HCT116 (cell line): ENCODE measurements at regions not wholly inside any gene's neighbourhood (a gene's known extent, or its start where the extent isn't known, plus 50 kb on each side); places are given as distances from the start of the nearest gene placed in this dataset.

Source experiments
- CBX3 ChIP-seq: IDR thresholded peaks from 2 replicates; pipeline ENCODE4 v1.6.1; 2012; ENCODE audit warnings: low read depth
- CEBPB ChIP-seq: IDR thresholded peaks from 2 replicates; pipeline ENCODE4 v1.6.1; 2012; ENCODE audit warnings: low read depth
- EGR1 ChIP-seq: IDR thresholded peaks from 2 replicates; pipeline ENCODE4 v1.6.1; 2012; ENCODE audit warnings: low read depth
- EZH2 ChIP-seq: fragments of 200-600 bp; sonication (generic); IDR thresholded peaks from 2 replicates; pipeline ENCODE4 v1.6.1; 2017; ENCODE audit warnings: antibody characterized with exemption, mixed run types
- POLR2A ChIP-seq: IDR thresholded peaks from 2 replicates; pipeline ENCODE4 v1.7.0; 2011; ENCODE audit warnings: borderline replicate concordance; ENCODE audit not compliant: insufficient read depth, insufficient read length; ENCODE audit errors: extremely low read depth
- POLR2AphosphoS5 ChIP-seq: IDR thresholded peaks from 2 replicates; pipeline ENCODE4 v1.6.1; 2011; ENCODE audit warnings: mild to moderate bottlenecking, low read depth, low read length, moderate library complexity
- TCF7L2 ChIP-seq: IDR thresholded peaks from 2 replicates; pipeline ENCODE4 v1.7.0; 2011; ENCODE audit warnings: borderline replicate concordance, inconsistent platforms; ENCODE audit not compliant: insufficient read depth, insufficient read length; ENCODE audit errors: extremely low read depth
- YY1 ChIP-seq: IDR thresholded peaks from 2 replicates; pipeline ENCODE4 v1.6.1; 2011; ENCODE audit warnings: low read length, low read depth, moderate library complexity, mild to moderate bottlenecking; ENCODE audit not compliant: insufficient replicate concordance; ENCODE audit errors: extremely low read depth
- TF ChIP-seq, protein P1 (sequence below), 3 experiments: fragments of 200-600 bp in 1 of 3; sonication (generic) in 1 of 3; IDR thresholded peaks in 2 of 3; conservative IDR thresholded peaks in 1 of 3; 2 replicates each; pipeline ENCODE4 v1.5.1; 2012 to 2017; ENCODE audit warnings: low read depth in 2 of 3, low read length in 2 of 3, antibody characterized with exemption in 1 of 3, borderline replicate concordance in 1 of 3, control low read depth in 1 of 3, mild to moderate bottlenecking in 1 of 3, mixed read lengths in 1 of 3, mixed run types in 1 of 3, moderate library complexity in 1 of 3; ENCODE audit not compliant: insufficient read depth in 1 of 3
- TF ChIP-seq, protein P2 (sequence below): IDR thresholded peaks from 2 replicates; pipeline ENCODE4 v1.6.1; 2012

DNA sequence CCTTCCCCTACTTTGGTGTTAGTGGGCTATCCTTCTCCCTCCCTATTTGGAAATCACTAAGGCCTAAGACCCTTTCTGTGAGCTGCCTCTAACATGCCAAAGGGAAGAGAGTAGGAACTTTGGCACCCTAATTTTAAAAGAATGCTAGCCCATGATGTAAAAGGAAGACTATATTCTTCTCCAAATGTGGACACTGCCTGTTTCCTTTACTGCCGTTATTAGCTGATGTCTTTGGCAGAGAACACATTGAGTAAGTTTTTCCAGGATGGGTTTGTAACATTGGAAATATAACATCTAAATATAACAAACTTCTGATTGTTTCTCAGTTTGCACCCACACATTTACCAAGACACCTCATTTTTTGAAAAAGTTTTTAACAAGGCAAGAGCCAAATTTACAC, 56.9 kb upstream of the TNKS2 start:
- TF ChIP-seq, protein P1, sequence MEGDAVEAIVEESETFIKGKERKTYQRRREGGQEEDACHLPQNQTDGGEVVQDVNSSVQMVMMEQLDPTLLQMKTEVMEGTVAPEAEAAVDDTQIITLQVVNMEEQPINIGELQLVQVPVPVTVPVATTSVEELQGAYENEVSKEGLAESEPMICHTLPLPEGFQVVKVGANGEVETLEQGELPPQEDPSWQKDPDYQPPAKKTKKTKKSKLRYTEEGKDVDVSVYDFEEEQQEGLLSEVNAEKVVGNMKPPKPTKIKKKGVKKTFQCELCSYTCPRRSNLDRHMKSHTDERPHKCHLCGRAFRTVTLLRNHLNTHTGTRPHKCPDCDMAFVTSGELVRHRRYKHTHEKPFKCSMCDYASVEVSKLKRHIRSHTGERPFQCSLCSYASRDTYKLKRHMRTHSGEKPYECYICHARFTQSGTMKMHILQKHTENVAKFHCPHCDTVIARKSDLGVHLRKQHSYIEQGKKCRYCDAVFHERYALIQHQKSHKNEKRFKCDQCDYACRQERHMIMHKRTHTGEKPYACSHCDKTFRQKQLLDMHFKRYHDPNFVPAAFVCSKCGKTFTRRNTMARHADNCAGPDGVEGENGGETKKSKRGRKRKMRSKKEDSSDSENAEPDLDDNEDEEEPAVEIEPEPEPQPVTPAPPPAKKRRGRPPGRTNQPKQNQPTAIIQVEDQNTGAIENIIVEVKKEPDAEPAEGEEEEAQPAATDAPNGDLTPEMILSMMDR (IDR thresholded peaks at IDR 0.05 in 2 of 3, conservative IDR thresholded peaks at IDR 0.05 in 1 of 3; ENCODE audit: borderline replicate concordance in 1 of 3, insufficient read depth in 1 of 3, low read depth in 2 of 3, low read length in 2 of 3) = no peak
- no peak for TF ChIP-seq CEBPB
- TF ChIP-seq CBX3 = no peak
- TF ChIP-seq POLR2A = no peak
- TF ChIP-seq EGR1 = no peak
- no peak for TF ChIP-seq POLR2AphosphoS5
- no peak for TF ChIP-seq YY1
- no peak for TF ChIP-seq EZH2
- TF ChIP-seq, protein P2, sequence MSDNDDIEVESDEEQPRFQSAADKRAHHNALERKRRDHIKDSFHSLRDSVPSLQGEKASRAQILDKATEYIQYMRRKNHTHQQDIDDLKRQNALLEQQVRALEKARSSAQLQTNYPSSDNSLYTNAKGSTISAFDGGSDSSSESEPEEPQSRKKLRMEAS = no peak
- no peak for TF ChIP-seq TCF7L2
